ENCODE measurements at regions not wholly inside any gene's neighbourhood (a gene's known extent, or its start where the extent isn't known, plus 50 kb on each side); places are given as distances from the start of the nearest gene placed in this dataset.

DNA sequence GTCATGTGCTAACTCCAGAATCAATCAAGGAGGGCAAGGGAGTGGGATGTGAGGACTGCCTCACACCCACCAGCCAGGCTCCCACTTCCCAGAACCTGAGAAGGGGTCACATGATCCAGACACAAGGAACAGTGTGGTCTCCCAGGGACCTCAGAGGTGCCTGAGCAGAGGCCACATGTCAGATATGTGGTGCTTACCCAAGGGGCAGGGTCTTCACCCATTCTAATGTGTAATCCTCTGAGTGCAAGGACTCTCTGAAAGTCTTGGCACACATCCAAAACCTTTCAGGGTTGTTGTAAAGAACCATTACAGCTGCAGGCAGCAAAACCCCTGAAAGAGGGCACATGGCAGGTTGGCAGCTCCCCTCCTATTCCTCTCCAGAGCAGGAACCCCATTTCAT, 656.6 kb downstream of the UQCRFS1 start:
- no peaks in the 10 kb centered on the region for H3K9me3 ChIP-seq (replicated peaks in 1 of 3)
- H3K36me3 ChIP-seq (replicated peaks in 1 of 2), result no peaks in the 10 kb centered on the region
- no peak overlapping the region for H3K4me3 ChIP-seq
- intact Hi-C loops (cut with DNase I), result no loop called here
- no peak for DNase-seq
- no peaks in the 10 kb centered on the region for H3K4me1 ChIP-seq (replicated peaks in 1 of 2)
- TF ChIP-seq CTCF (IDR thresholded peaks at IDR 0.05), result no peak
- no peak for TF ChIP-seq POLR2A (IDR thresholded peaks at IDR 0.05)
- H3K27ac ChIP-seq, result no peak overlapping the region
- H3K27me3 ChIP-seq, result no peaks in the 10 kb centered on the region

DNA sequence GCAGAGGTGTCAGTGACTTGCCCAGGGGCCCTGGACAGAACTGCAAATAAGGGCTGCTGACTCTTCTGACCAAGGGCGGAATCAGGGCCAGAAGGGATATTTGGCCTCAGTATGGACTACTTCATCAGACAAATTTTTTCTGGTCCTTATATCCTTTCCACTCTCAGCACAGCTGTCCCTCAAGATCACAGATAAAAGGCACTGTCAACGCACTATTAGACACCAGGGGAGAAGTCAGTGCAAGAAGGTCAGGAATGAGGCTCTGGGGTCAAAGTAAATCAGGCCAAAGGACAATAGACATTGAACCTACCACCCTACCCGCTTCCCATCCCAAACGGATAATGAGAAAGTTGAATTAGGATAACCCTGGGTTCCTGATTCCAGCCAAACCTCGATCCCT, 657.6 kb downstream of the UQCRFS1 start:
- Histone ChIP-seq H3K27me3 (no peaks in the 10 kb centered on the region), H3K4me3 (no peak overlapping the region), H3K36me3 (replicated peaks in 1 of 2) (no peaks in the 10 kb centered on the region), H3K27ac (no peak overlapping the region), H3K9me3 (replicated peaks in 1 of 3) (no peaks in the 10 kb centered on the region), H3K4me1 (replicated peaks in 1 of 2) (no peaks in the 10 kb centered on the region)
- intact Hi-C loops (cut with DNase I), result no loop called here
- no peak for TF ChIP-seq POLR2A (IDR thresholded peaks at IDR 0.05)
- no peak for TF ChIP-seq CTCF (IDR thresholded peaks at IDR 0.05)
- WGBS, 4 donors, result 68 to 79% (median 69%) methylated on average over 5 of the region's 5 CpGs
- DNase-seq, result no peak

DNA sequence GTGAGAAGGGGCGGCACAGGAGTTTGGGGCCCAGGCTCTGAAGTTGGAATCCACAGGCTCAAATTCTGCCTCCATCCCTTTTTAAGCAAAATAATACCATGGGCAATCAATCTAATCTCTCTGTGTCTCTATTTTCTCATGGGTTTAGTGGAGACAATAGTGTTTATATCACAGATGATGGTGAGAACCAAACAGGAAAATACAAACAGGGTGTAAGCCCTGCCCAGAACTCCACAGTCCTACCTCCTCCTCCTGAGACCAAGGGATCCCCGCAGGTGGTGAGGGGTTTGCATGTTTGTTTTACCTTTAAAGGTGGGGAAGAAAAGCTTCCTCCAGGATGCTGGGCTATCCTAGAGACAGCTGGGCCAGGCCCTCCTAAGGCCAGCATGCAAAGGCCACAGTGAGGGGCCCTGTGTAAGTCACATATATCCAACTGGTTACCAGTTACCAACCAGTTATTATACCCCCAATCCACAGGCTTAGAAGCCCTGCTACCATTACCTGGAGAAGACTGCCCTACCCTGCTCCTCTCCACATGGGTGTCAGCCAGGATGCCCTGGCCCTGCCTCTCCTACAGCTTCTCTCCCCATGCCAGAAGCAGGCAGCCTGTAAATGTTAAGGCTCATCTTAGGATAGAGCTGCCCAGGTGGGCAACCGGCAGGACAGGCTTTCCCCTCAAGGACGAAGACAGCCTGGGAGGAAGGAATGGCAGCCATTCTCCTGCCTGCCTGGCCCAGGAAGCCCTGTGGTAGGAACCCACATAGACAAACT, 658.4 kb downstream of the UQCRFS1 start:
- no peaks in the 10 kb centered on the region for H3K36me3 ChIP-seq (replicated peaks in 1 of 2)
- no peak overlapping the region for H3K27ac ChIP-seq
- no peak for TF ChIP-seq CTCF (IDR thresholded peaks at IDR 0.05)
- no peaks in the 10 kb centered on the region for H3K4me1 ChIP-seq (replicated peaks in 1 of 2)
- no peaks in the 10 kb centered on the region for H3K27me3 ChIP-seq
- no peaks in the 10 kb centered on the region for H3K9me3 ChIP-seq (replicated peaks in 1 of 3)
- 64 to 71% (median 68%) methylated on average over 4 of the region's 4 CpGs for WGBS, 4 donors
- H3K4me3 ChIP-seq, result no peak overlapping the region
- intact Hi-C loops (cut with DNase I), result no loop called here
- DNase-seq, result no peak

GRCh38 chr19:28553764-28554163, 659.2 kb downstream of the UQCRFS1 start:
- intact Hi-C loops (cut with DNase I), result no loop called here
- 62 to 91% (median 87%) methylated on average over 2 of the region's 2 CpGs for WGBS, 4 donors
- DNase-seq, result no peak
- H3K4me1 ChIP-seq (replicated peaks in 1 of 2), result no peaks in the 10 kb centered on the region
- no peaks in the 10 kb centered on the region for H3K27me3 ChIP-seq
- no peaks in the 10 kb centered on the region for H3K36me3 ChIP-seq (replicated peaks in 1 of 2)
- H3K9me3 ChIP-seq (replicated peaks in 1 of 3), result no peaks in the 10 kb centered on the region
- TF ChIP-seq POLR2A (IDR thresholded peaks at IDR 0.05), result no peak
- H3K27ac ChIP-seq, result no peak overlapping the region
- H3K4me3 ChIP-seq, result no peak overlapping the region

GRCh38 chr19:28553005-28553404, 659.9 kb downstream of the UQCRFS1 start:
- no peak for TF ChIP-seq CTCF (IDR thresholded peaks at IDR 0.05)
- no peak for TF ChIP-seq POLR2A (IDR thresholded peaks at IDR 0.05)
- intact Hi-C loops (cut with DNase I), result no loop called here
- no peaks in the 10 kb centered on the region for H3K9me3 ChIP-seq (replicated peaks in 1 of 3)
- no peaks in the 10 kb centered on the region for H3K36me3 ChIP-seq (replicated peaks in 1 of 2)
- H3K27me3 ChIP-seq, result no peaks in the 10 kb centered on the region
- DNase-seq, result no peak
- H3K27ac ChIP-seq, result no peak overlapping the region
- H3K4me1 ChIP-seq (replicated peaks in 1 of 2), result no peaks in the 10 kb centered on the region
- no peak overlapping the region for H3K4me3 ChIP-seq
- WGBS, 4 donors, result 73 to 75% (median 74%) methylated on average over 5 of the region's 5 CpGs
